OCI-LY3 (cell line): ENCODE measurements at regions not wholly inside any gene's neighbourhood (a gene's known extent, or its start where the extent isn't known, plus 50 kb on each side); places are given as distances from the start of the nearest gene placed in this dataset.

Experiments
- H2AFZ ChIP-seq: fragments of 200-600, 300-600 bp; shearing (Covaris generic); 2 replicates; pipeline ENCODE4 v1.6.0; 2014; ENCODE audit warnings: antibody characterized with exemption, low read depth, low read length
- H3K27ac ChIP-seq: fragments of 200-600, 300-600 bp; sonication (generic); 2 replicates; pipeline ENCODE4 v1.5.1; 2014; ENCODE audit warnings: mild to moderate bottlenecking, low read length, moderate library complexity, mixed read lengths
- H3K27me3 ChIP-seq: fragments of 200-600, 300-600 bp; sonication (generic); 2 replicates; pipeline ENCODE4 v1.6.1; 2014; ENCODE audit warnings: low read depth, low read length, mixed read lengths
- H3K36me3 ChIP-seq: fragments of 200-600, 300-600 bp; sonication (generic); replicated peaks from 2 replicates; pipeline ENCODE3; 2014; ENCODE audit warnings: low read depth, low read length, mixed read lengths
- H3K4me1 ChIP-seq: fragments of 300-600, 200-600 bp; sonication (generic); 2 replicates; pipeline ENCODE4 v1.6.1; 2014; ENCODE audit warnings: low read length, mixed read lengths
- H3K4me2 ChIP-seq: fragments of 200-600, 300-600 bp; sonication (generic); 2 replicates; pipeline ENCODE4 v1.6.1; 2014; ENCODE audit warnings: low read length, mixed read lengths
- H3K4me3 ChIP-seq: fragments of 300-600, 200-600 bp; sonication (generic); 2 replicates; pipeline ENCODE4 v1.5.1; 2014; ENCODE audit warnings: antibody characterized with exemption, mild to moderate bottlenecking, low read length, moderate library complexity
- H3K79me2 ChIP-seq: fragments of 300-600, 200-600 bp; shearing (Covaris generic); 2 replicates; pipeline ENCODE4 v1.6.1; 2014; ENCODE audit warnings: mild to moderate bottlenecking, low read length, mixed read lengths
- H3K9ac ChIP-seq: fragments of 300-600, 200-600 bp; shearing (Covaris generic); 2 replicates; pipeline ENCODE4 v1.6.0; 2014; ENCODE audit warnings: mild to moderate bottlenecking, low read length, moderate library complexity
- H3K9me3 ChIP-seq: fragments of 200-600, 300-600 bp; shearing (Covaris generic); 2 replicates; pipeline ENCODE4 v1.6.1; 2014; ENCODE audit warnings: low read length, mixed read lengths; ENCODE audit not compliant: insufficient read depth
- H4K20me1 ChIP-seq: fragments of 200-600, 300-600 bp; sonication (generic); 2 replicates; pipeline ENCODE4 v1.6.1; 2016; ENCODE audit warnings: low read length, mixed read lengths; ENCODE audit not compliant: insufficient read depth
- CTCF ChIP-seq: fragments of 200-600, 300-600 bp; sonication (generic); IDR thresholded peaks from 2 replicates; pipeline ENCODE4 v1.5.1; 2014; ENCODE audit warnings: antibody characterized with exemption, low read length, low read depth
- EZH2phosphoT487 ChIP-seq: fragments of 200-600 bp; shearing (Covaris generic); IDR thresholded peaks from 2 replicates; pipeline ENCODE4 v1.6.1; 2018; ENCODE audit warnings: antibody characterized with exemption, mixed run types, low read depth

GRCh38 chr15:23514484-23514883 lies 51.0 kb upstream of the MKRN3 start:
- H3K79me2 ChIP-seq = no peaks in the 10 kb centered on the region
- no peaks in the 10 kb centered on the region for H4K20me1 ChIP-seq
- H3K27me3 ChIP-seq = no peaks in the 10 kb centered on the region
- no peak overlapping the region for H3K9ac ChIP-seq
- H3K4me1 ChIP-seq = no peaks in the 10 kb centered on the region
- no peak overlapping the region for H2AFZ ChIP-seq
- H3K27ac ChIP-seq = no peak overlapping the region
- H3K9me3 ChIP-seq = no peaks in the 10 kb centered on the region
- TF ChIP-seq EZH2phosphoT487 = no peak
- TF ChIP-seq CTCF = no peak
- H3K4me2 ChIP-seq = no peak overlapping the region
- no peaks in the 10 kb centered on the region for H3K36me3 ChIP-seq
- no peak overlapping the region for H3K4me3 ChIP-seq

GRCh38 chr15:23506762-23507161 lies 58.7 kb upstream of the MKRN3 start:
- Histone ChIP-seq H3K79me2 (no peaks in the 10 kb centered on the region), H3K4me1 (no peaks in the 10 kb centered on the region), H3K36me3 (no peaks in the 10 kb centered on the region), H3K9ac (no peak overlapping the region), H4K20me1 (no peaks in the 10 kb centered on the region), H3K27ac (no peak overlapping the region), H3K4me3 (no peak overlapping the region), H3K9me3 (no peaks in the 10 kb centered on the region), H3K27me3 (no peaks in the 10 kb centered on the region), H3K4me2 (no peak overlapping the region), H2AFZ (no peak overlapping the region)
- TF ChIP-seq CTCF = no peak
- TF ChIP-seq EZH2phosphoT487 = no peak

GRCh38 chr15:23503980-23504379 lies 56.9 kb upstream of the GOLGA6L2 start:
- H3K9me3 ChIP-seq = no peaks in the 10 kb centered on the region
- H4K20me1 ChIP-seq = no peaks in the 10 kb centered on the region
- no peak overlapping the region for H3K27ac ChIP-seq
- no peaks in the 10 kb centered on the region for H3K4me1 ChIP-seq
- H3K9ac ChIP-seq = no peak overlapping the region
- H3K36me3 ChIP-seq = no peaks in the 10 kb centered on the region
- H2AFZ ChIP-seq = no peak overlapping the region
- no peak for TF ChIP-seq CTCF
- no peak for TF ChIP-seq EZH2phosphoT487
- H3K79me2 ChIP-seq = no peaks in the 10 kb centered on the region
- no peaks in the 10 kb centered on the region for H3K27me3 ChIP-seq
- no peak overlapping the region for H3K4me3 ChIP-seq
- H3K4me2 ChIP-seq = no peak overlapping the region

GRCh38 chr15:23503576-23503975 lies 56.5 kb upstream of the GOLGA6L2 start:
- Histone ChIP-seq H3K4me2 (no peak overlapping the region), H3K36me3 (no peaks in the 10 kb centered on the region), H3K9ac (no peak overlapping the region), H3K79me2 (no peaks in the 10 kb centered on the region), H3K4me3 (no peak overlapping the region), H3K9me3 (no peaks in the 10 kb centered on the region), H3K27me3 (no peaks in the 10 kb centered on the region), H2AFZ (no peak overlapping the region), H4K20me1 (no peaks in the 10 kb centered on the region), H3K27ac (no peak overlapping the region), H3K4me1 (no peaks in the 10 kb centered on the region)
- no peak for TF ChIP-seq CTCF
- no peak for TF ChIP-seq EZH2phosphoT487
